Mucosa of descending colon (tissue), 3 donors: ENCODE measurements at regions not wholly inside any gene's neighbourhood (a gene's known extent, or its start where the extent isn't known, plus 50 kb on each side); places are given as distances from the start of the nearest gene placed in this dataset.

Experiments used
- ATAC-seq: fragments of 200-7000 bp; cut with Tn5 transposase; one replicate; pipeline ENCODE4 v1.9.1; 2020; ENCODE audit warnings: mild to moderate bottlenecking, moderate library complexity
- DNase-seq, 3 donors: peaks; one replicate each; pipeline ENCODE4 v3.0.0-alpha.2; 2020
- H3K36me3 ChIP-seq: fragments of 200-600 bp; one replicate; pipeline ENCODE4 v1.8.0; 2021; ENCODE audit warnings: low read depth, mild to moderate bottlenecking
- H3K4me1 ChIP-seq: fragments of 200-600 bp; one replicate; pipeline ENCODE4 v1.8.0; 2021; ENCODE audit warnings: low read depth, mild to moderate bottlenecking
- H3K4me3 ChIP-seq: fragments of 200-600 bp; one replicate; pipeline ENCODE4 v1.8.0; 2021; ENCODE audit warnings: mild to moderate bottlenecking
- H3K9me3 ChIP-seq: fragments of 200-600 bp; one replicate; pipeline ENCODE4 v1.8.0; 2021; ENCODE audit warnings: mild to moderate bottlenecking
- CTCF ChIP-seq: fragments of 200-600 bp; IDR thresholded peaks from one replicate; pipeline ENCODE4 v1.8.0; 2022; ENCODE audit warnings: antibody characterized with exemption, mild to moderate bottlenecking
- intact Hi-C, 2 donors: fragments of 100-400 bp; cut with DNase I in 1 of 2; cut with micrococcal nuclease in 1 of 2; formaldehyde crosslinking; loops; one replicate each; pipeline versions ENCODE4 v1.11.0 to v1.11.1; 2022; cut with DNase I, micrococcal nuclease
- donor health status: DM: no; HTN: no; CAD: no; lungs with moderate emphysema.
- donor health status: DM: no; HTN: no; CAD: no.
- donor health status: DM: no; HTN: yes; CAD: no.

GRCh38 chr3:174540116-174540908 is 318.8 kb upstream of the NAALADL2 start:
- H3K4me1 ChIP-seq, result no peaks in the 10 kb centered on the region
- DNase-seq (peak in 1 of 3 donors; percentile 2), ATAC-seq (peak; percentile 50)
- intact Hi-C loops, result no loop called here
- no peaks in the 10 kb centered on the region for H3K36me3 ChIP-seq
- TF ChIP-seq CTCF, result no peak
- H3K9me3 ChIP-seq, result no peaks in the 10 kb centered on the region
- no peak overlapping the region for H3K4me3 ChIP-seq

GRCh38 chr3:174541708-174542315 is 317.3 kb upstream of the NAALADL2 start:
- no peaks in the 10 kb centered on the region for H3K36me3 ChIP-seq
- no peak for DNase-seq
- no peak for TF ChIP-seq CTCF
- H3K4me3 ChIP-seq, result no peak overlapping the region
- H3K9me3 ChIP-seq, result no peaks in the 10 kb centered on the region
- no peaks in the 10 kb centered on the region for H3K4me1 ChIP-seq
- intact Hi-C loops, result no loop called here
- no peak for ATAC-seq

- no peak for TF ChIP-seq CTCF
- Histone ChIP-seq H3K9me3 (no peaks in the 10 kb centered on the region), H3K4me1 (no peaks in the 10 kb centered on the region), H3K36me3 (no peaks in the 10 kb centered on the region), H3K4me3 (no peak overlapping the region)
- DNase-seq, result no peak
- no peak for ATAC-seq
- intact Hi-C loops, result no loop called here
Observed at GRCh38 chr3:174547801-174548435, 311.2 kb upstream of the NAALADL2 start.

GRCh38 chr3:174548841-174549623 is 310.1 kb upstream of the NAALADL2 start:
- no peak overlapping the region for H3K4me3 ChIP-seq
- TF ChIP-seq CTCF, result no peak
- H3K9me3 ChIP-seq, result no peaks in the 10 kb centered on the region
- H3K36me3 ChIP-seq, result no peaks in the 10 kb centered on the region
- H3K4me1 ChIP-seq, result no peaks in the 10 kb centered on the region
- intact Hi-C loops, result no loop called here
- ATAC-seq, result no peak
- no peak for DNase-seq

- no peak for ATAC-seq
- Histone ChIP-seq H3K4me1 (no peaks in the 10 kb centered on the region), H3K4me3 (no peak overlapping the region), H3K9me3 (no peaks in the 10 kb centered on the region), H3K36me3 (no peaks in the 10 kb centered on the region)
- no peak for DNase-seq
- TF ChIP-seq CTCF, result no peak
- intact Hi-C loops, result no loop called here
Observed at GRCh38 chr3:174581558-174581957, 277.6 kb upstream of the NAALADL2 start.
